Coronary artery (tissue), 2 donors: ENCODE measurements at regions not wholly inside any gene's neighbourhood (a gene's known extent, or its start where the extent isn't known, plus 50 kb on each side); places are given as distances from the start of the nearest gene placed in this dataset.

Experiments
- DNase-seq: peaks from one replicate; pipeline ENCODE4 v3.0.0-alpha.2; 2017; ENCODE audit warnings: low spot score
- H3K27ac ChIP-seq, 2 donors: fragments of 200-600 bp; sonication (generic); one replicate each; pipeline ENCODE4 v1.5.1; 2016 to 2019
- H3K4me3 ChIP-seq: fragments of 200-600 bp; sonication (generic); 2 replicates; pipeline ENCODE4 v1.5.1; 2016; ENCODE audit warnings: mild to moderate bottlenecking, moderate library complexity
- TF ChIP-seq, protein P1 (sequence below): fragments of 200-600 bp; sonication (generic); IDR thresholded peaks from one replicate; pipeline ENCODE4 v1.5.1; 2019; ENCODE audit warnings: antibody characterized with exemption

DNA sequence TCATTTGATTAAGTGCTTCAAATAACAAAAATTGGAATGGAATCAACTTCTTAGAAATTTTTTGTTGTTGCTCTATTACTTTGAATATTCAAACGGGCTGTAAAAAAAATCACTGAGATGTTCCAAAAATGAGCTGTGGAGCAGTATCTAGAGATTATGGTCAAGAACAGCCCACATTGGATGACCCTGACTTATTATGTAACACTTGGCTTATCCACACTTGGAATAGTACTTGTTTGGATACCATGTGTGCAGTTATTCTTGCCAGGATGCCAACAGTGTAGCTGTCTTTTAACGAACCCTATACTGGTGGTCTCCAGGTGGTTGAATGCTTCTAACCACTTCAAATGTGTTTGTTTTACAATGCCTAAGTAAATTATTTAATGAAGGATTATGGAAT is 64.9 kb upstream of the CAMK2D start:
- H3K4me3 ChIP-seq = no peak overlapping the region
- DNase-seq = no peak
- H3K27ac ChIP-seq = no peak overlapping the region
- TF ChIP-seq, protein P1, sequence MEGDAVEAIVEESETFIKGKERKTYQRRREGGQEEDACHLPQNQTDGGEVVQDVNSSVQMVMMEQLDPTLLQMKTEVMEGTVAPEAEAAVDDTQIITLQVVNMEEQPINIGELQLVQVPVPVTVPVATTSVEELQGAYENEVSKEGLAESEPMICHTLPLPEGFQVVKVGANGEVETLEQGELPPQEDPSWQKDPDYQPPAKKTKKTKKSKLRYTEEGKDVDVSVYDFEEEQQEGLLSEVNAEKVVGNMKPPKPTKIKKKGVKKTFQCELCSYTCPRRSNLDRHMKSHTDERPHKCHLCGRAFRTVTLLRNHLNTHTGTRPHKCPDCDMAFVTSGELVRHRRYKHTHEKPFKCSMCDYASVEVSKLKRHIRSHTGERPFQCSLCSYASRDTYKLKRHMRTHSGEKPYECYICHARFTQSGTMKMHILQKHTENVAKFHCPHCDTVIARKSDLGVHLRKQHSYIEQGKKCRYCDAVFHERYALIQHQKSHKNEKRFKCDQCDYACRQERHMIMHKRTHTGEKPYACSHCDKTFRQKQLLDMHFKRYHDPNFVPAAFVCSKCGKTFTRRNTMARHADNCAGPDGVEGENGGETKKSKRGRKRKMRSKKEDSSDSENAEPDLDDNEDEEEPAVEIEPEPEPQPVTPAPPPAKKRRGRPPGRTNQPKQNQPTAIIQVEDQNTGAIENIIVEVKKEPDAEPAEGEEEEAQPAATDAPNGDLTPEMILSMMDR = no peak

DNA sequence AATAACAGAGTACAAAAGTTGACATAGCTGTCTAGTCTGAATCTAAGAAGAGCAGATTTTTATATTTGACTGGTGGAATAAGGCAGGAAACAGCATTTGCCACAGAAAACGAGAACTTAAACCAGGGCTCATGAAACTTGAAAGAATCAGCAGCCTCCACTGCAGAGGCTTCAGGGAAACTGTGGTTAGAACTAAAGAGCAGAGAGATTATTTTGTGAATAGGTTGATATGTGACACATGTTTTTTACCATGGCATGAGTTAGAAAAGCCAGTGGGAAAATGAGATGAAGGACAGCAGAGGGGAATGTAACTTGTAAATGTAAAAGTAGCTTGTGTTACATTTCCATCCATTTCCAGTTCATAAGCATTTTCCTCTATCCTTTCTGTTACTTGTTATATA is 63.7 kb upstream of the CAMK2D start:
- no peak overlapping the region for H3K27ac ChIP-seq
- no peak overlapping the region for H3K4me3 ChIP-seq
- TF ChIP-seq, protein P1 = no peak
- DNase-seq = no peak

DNA sequence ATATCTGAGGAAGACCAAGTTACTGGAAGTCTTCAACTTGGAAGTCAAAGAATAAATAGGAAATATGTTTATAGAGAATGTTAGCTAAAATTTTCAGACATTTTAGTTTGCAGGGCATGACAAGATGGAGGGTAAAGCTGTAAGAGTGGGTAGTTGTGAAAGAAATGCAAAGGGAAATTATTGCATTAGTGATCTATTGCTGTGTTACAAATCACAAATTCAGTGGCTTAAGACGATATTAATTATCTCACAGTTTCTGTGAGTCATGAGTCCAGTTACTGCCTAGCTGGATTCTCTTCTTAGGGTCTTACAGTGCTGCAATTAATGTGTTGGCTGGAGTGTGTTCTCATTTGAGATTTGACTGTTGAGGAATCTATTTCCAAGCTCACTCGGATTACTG is 62.9 kb upstream of the CAMK2D start:
- no peak overlapping the region for H3K27ac ChIP-seq
- H3K4me3 ChIP-seq = no peak overlapping the region
- TF ChIP-seq, protein P1 = no peak
- DNase-seq = no peak

DNA sequence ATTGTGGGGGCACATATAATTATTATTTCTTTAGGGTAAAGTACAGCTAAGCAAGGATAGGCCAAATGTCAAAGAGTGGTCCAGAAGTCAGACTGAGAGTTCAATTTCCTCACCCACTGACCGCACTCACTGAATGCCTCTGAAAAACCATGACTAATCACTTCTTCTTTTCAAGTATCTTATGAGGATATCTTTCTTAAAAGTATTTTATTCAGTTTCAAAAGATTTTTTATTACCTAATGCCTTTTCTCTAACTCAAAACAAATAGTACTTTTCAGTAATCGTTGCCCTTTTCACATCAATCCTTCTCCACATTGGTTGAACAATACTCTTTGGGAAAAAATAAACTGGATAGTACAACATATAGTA is 61.7 kb upstream of the CAMK2D start:
- TF ChIP-seq, protein P1 = no peak
- no peak for DNase-seq
- no peak overlapping the region for H3K4me3 ChIP-seq
- H3K27ac ChIP-seq = no peak overlapping the region

DNA sequence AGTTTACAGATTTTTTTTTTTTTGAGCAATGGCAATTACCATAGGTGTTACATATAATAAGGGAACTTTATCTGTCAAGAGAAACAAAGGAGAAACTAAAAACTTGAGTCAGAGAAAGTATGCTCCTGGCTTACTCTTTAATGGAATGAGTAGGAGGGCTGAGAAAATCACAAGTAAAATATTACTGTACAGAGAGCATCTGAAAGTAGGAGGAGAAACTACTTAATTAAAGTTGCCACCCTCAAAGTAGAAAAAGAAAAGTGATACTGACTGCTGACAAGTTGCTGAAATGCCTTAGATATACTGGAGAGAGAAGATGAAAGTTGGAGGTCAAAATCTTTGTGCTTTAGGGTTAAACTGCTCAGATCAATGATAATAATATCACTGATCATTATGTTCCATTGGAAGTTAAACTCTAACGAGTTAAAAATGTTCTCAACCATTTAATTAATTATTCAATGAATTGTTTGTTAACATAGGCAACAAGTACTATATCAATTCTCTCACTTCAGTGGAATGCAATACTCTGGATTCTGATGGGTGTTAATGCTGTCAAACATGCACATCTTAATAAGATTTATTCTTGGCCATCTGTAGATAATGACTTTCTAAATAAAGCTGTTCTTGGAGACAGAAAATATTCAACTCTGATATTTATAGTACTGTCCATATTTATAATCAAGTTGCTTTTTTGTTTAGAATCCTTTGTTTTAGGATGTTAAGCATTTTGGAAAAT is 61.2 kb upstream of the CAMK2D start:
- H3K27ac ChIP-seq = no peak overlapping the region
- TF ChIP-seq, protein P1 = no peak
- H3K4me3 ChIP-seq = no peak overlapping the region
- DNase-seq = no peak

DNA sequence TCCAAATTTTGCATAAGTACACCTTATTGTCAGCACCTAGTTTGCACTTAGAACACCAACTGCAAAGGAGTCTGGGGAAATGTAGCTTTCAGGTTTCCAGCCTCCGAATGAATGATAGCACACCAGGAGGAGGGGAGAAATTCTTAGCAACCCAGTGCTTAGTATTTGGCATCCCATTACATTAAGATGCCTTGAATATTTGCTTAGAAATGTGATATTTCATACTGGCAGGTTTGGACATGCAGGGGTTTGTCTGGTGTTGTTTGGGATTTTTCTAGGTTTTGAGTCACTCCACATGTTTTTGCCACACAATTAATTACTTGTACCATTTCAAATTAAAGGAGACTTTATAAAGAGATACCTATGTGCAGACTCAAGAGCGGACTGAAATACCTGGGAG is 60.3 kb upstream of the CAMK2D start:
- no peak for DNase-seq
- Histone ChIP-seq H3K27ac (no peak overlapping the region), H3K4me3 (no peak overlapping the region)
- TF ChIP-seq, protein P1 = no peak

DNA sequence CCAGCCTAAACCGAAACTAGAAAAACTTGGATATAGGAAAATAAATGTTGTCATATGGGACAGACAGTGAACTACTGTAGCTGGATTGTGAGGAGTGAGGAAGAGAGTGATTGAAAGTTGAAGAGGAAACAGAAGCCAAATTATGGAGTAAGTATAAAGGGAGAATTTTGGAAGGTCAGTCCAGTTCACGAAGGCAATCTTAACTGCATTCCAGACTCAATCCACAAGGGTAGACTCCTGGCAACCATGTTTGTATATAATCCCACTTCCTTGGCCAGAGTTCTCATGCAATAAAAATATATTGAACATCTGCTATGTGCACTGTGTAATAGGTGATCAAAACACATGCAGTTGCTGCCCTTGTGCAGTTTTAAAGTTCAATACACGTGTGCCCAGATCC is 58.6 kb upstream of the CAMK2D start:
- DNase-seq = no peak
- Histone ChIP-seq H3K27ac (no peak overlapping the region), H3K4me3 (no peak overlapping the region)
- TF ChIP-seq, protein P1 = no peak
